GM13976 (cell line): ENCODE measurements at regions not wholly inside any gene's neighbourhood (a gene's known extent, or its start where the extent isn't known, plus 50 kb on each side); places are given as distances from the start of the nearest gene placed in this dataset.

ENCODE experiments used
- DNase-seq: peaks from one replicate; pipeline ENCODE4 v3.0.0; 2012; ENCODE audit warnings: low spot score
- in situ Hi-C: fragments of 300-500 bp; cut with MboI; formaldehyde crosslinking; loops from one replicate; pipeline ENCODE4 v1.12.0; 2022; ENCODE audit warnings: low sequenced_read_pairs, mixed read lengths, inconsistent platforms; ENCODE audit not compliant: unreplicated experiment
- TF ChIP-seq, protein P1 (sequence below): IDR thresholded peaks from 2 replicates; pipeline ENCODE4 v1.5.1; 2012; ENCODE audit warnings: borderline replicate concordance, mild to moderate bottlenecking; ENCODE audit not compliant: insufficient read depth; ENCODE audit errors: extremely low read depth, missing control alignments, control extremely low read depth

DNA sequence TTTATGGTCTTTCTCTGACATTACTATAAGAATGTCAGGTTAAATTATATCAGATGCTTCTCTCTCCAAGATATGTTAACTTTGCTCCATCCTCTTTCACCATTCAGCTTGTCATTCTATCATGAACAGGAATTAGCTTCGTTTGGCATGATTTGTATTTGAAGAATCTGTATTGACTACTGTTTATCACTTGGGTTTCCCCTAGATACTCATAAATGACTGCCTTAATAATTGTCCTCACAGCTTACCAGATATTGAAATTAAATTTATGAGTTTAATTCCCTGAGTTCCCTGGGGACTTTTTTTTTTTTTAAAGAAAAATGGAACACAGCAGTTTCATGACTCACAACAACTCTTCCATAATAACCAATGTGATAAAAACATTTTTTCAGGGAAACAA, 76.2 kb upstream of the EOLA2 start:
- in situ Hi-C loops = no loop called here
- TF ChIP-seq, protein P1, sequence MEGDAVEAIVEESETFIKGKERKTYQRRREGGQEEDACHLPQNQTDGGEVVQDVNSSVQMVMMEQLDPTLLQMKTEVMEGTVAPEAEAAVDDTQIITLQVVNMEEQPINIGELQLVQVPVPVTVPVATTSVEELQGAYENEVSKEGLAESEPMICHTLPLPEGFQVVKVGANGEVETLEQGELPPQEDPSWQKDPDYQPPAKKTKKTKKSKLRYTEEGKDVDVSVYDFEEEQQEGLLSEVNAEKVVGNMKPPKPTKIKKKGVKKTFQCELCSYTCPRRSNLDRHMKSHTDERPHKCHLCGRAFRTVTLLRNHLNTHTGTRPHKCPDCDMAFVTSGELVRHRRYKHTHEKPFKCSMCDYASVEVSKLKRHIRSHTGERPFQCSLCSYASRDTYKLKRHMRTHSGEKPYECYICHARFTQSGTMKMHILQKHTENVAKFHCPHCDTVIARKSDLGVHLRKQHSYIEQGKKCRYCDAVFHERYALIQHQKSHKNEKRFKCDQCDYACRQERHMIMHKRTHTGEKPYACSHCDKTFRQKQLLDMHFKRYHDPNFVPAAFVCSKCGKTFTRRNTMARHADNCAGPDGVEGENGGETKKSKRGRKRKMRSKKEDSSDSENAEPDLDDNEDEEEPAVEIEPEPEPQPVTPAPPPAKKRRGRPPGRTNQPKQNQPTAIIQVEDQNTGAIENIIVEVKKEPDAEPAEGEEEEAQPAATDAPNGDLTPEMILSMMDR = no peak
- DNase-seq = no peak

DNA sequence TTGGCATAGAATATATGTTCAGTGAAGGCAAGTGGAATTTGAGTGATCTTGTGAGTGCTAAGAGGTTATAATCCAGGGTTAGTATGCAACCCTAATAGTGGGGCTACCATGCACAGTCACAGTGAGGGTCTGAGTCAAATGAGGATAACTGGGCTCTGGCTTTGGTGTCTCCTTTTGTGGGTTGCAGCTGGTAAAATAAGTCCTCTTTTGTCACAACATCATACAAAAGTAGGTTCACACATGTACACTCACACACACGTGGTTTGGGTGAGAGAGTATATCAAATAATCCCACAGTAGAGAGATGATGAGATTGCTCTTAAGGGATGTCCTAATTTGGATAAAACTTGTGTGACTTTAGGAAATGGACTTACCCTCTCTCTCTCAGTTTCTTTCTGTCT, 79.6 kb upstream of the EOLA2 start:
- in situ Hi-C loops = no loop called here
- TF ChIP-seq, protein P1 = no peak
- DNase-seq = no peak

DNA sequence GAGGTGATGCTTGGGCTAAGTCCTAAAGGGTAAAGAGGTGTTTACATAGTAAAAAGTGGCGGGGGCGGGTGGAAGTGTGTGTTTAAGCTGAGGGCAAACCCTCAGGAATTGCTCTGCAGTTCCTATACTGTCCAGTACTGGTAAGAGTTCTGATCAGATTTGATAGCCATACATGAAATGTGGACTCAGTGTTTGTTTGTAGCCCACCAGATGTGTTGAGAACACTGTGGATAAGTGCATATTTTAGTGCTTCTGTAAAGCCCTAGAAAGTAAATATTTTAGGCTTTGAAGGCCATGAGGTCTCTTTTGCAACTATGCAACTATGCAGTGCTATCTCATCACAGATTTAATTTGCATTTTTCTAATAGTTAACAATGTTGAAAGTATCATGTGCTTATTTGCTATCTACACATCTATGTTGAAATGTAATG, 80.7 kb upstream of the EOLA2 start:
- DNase-seq = no peak
- in situ Hi-C loops = no loop called here
- TF ChIP-seq, protein P1 = no peak

DNA sequence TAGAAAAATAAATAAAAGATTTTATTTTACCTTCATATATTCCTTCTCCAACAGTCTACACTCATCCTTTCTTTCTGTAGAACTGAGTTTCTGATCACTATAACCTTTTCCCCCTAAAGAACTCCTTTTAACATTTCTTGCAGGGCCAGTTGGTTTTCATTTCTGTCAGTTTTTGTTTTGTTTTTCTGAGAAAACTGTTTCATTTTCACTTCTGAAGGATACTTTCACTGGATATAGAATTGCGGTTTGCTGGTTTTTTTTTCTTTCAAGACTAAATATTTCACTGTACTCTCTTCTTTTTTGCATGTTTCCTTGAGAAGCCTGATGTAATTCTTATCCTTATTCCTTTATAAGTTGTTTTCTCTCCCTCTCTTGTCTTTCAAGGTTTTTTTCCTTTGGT, 90.4 kb upstream of the EOLA2 start:
- in situ Hi-C loops = no loop called here
- TF ChIP-seq, protein P1 = no peak
- no peak for DNase-seq

DNA sequence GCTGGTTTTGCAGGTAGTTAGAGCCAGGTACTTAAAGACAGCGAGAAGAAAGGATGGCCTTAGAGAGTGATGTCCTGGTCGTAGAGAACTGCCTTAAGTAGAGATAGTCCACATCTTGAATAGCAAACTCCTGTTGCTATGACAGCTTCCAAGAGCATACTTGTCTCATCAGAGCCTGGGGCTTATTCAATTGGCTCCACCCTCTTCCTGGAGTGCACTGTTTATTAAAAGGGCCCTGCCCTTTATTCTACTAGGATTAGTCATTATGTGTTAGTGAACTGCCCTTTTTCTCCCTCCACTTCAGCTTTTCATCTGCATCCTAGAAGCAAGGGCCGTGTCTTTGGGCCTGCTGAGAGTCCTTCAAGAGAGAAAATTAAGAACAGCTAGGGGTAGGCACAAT, 94.5 kb upstream of the EOLA2 start:
- no peak for DNase-seq
- TF ChIP-seq, protein P1 = no peak
- in situ Hi-C loops = no loop called here

DNA sequence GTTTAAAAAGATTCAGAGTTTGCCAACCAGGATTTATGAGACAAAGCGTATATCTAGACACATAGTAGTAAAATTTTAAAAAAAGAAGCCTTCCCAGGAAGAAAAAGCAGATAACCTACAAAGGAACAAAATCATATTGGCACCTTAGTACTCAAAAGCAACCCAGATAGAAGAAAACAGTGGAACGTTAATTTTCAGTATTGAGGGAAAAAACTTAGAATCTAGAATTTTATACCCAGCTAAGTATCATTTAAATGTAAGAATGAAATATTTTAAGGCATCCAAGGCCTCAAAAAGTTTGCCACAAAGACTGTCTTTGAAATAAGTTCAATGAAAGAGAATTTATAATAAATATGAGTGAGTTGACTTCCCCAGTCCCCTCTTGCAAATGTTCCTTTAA, 96.5 kb upstream of the EOLA2 start:
- no peak for DNase-seq
- in situ Hi-C loops = no loop called here
- TF ChIP-seq, protein P1 = no peak

DNA sequence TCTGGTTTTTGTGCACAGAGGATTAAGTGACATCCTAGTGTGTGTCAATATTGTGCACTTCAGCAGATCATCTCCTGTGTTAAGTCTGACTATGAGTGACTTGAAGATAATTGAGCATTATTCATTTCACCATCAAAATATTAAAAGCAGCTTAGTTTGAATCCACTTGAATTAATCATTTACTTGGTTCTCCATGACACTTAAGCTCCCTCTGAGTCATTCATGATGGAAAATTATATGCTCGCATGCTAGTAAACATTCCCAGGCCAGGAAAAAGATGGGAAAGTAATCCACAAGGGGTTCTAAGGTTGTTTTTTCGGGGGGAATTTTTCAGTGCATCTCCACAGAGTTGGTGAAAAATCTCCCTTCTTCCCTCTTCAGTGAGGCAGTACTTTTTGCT, 97.2 kb upstream of the EOLA2 start:
- in situ Hi-C loops = no loop called here
- no peak for DNase-seq
- TF ChIP-seq, protein P1 = no peak
